H1 (cell line): ENCODE measurements at regions not wholly inside any gene's neighbourhood (a gene's known extent, or its start where the extent isn't known, plus 50 kb on each side); places are given as distances from the start of the nearest gene placed in this dataset.

Source experiments
- CTCF ChIA-PET: fragments of 300-600 bp; sonication (Branson Sonifier 250); formaldehyde crosslinking; loops from one replicate; lab custom pipeline; 2021; ENCODE audit not compliant: partially characterized antibody; lab: Charles Lee
- POLR2A ChIA-PET: fragments of 300-600 bp; sonication (Branson Sonifier 250); formaldehyde crosslinking; loops from one replicate; lab custom pipeline; 2021; ENCODE audit warnings: inconsistent platforms; ENCODE audit not compliant: partially characterized antibody; lab: Charles Lee
- DNase-seq, 2 experiments: peaks; one replicate each; pipeline versions ENCODE4 v3.0.0 to v3.0.0-alpha.2; 2010 to 2022; ENCODE audit warnings: low spot score in 2 of 2, low read depth in 1 of 2, mixed read lengths in 1 of 2
- FAIRE-seq: peaks from 2 replicates; lab custom pipeline; 2011; peaks lifted over from hg19 to GRCh38; lab: Jason Lieb, UNC
- H2AFZ ChIP-seq: 2 replicates; pipeline ENCODE4 v1.8.1; 2012; ENCODE audit warnings: low read length, inconsistent platforms
- H2AK5ac ChIP-seq: 2 replicates; pipeline ENCODE4 v1.6.1; 2013; ENCODE audit warnings: low read depth, low read length
- H2BK120ac ChIP-seq: replicated peaks from 2 replicates; pipeline ENCODE3; 2013; ENCODE audit warnings: low read depth, low read length, inconsistent platforms
- H2BK12ac ChIP-seq: 2 replicates; pipeline ENCODE4 v1.6.1; 2013; ENCODE audit warnings: low read depth, low read length
- H2BK15ac ChIP-seq: 2 replicates; pipeline ENCODE4 v1.6.1; 2013; ENCODE audit warnings: low read length
- H2BK20ac ChIP-seq: 2 replicates; pipeline ENCODE4 v1.6.1; 2013; ENCODE audit warnings: low read length
- H2BK5ac ChIP-seq: 2 replicates; pipeline ENCODE4 v1.6.1; 2013; ENCODE audit warnings: low read depth, low read length
- H3K14ac ChIP-seq: 2 replicates; pipeline ENCODE4 v1.6.1; 2013; ENCODE audit warnings: inconsistent platforms; ENCODE audit not compliant: insufficient read length
- H3K18ac ChIP-seq: 2 replicates; pipeline ENCODE4 v1.6.1; 2013; ENCODE audit warnings: low read length; ENCODE audit errors: extremely low read depth
- H3K23ac ChIP-seq: 2 replicates; pipeline ENCODE4 v1.6.1; 2013; ENCODE audit warnings: inconsistent platforms; ENCODE audit not compliant: insufficient read length
- H3K23me2 ChIP-seq: 2 replicates; pipeline ENCODE4 v1.6.1; 2013; ENCODE audit warnings: low read depth, low read length
- H3K27ac ChIP-seq: 2 replicates; pipeline ENCODE4 v1.6.1; 2011; ENCODE audit warnings: low read depth, low read length, inconsistent platforms
- H3K27me3 ChIP-seq, 4 experiments: replicated peaks in 1 of 4; 1 replicate in 1 of 4; 2 replicates in 3 of 4; pipeline versions ENCODE4 v1.6.1 to v1.8.1; 2011 to 2013; ENCODE audit warnings: low read length in 3 of 4, mild to moderate bottlenecking in 3 of 4, inconsistent platforms in 2 of 4, mixed read lengths in 2 of 4, moderate library complexity in 1 of 4; ENCODE audit not compliant: control insufficient read depth in 3 of 4, insufficient read depth in 3 of 4; ENCODE audit errors: extremely low read depth in 1 of 4
- H3K36me3 ChIP-seq, 4 experiments: 2 replicates each; pipeline versions ENCODE4 v1.6.1 to v1.8.1; 2011 to 2013; ENCODE audit warnings: mild to moderate bottlenecking in 4 of 4, low read length in 3 of 4, moderate library complexity in 2 of 4, control low read depth in 1 of 4, inconsistent platforms in 1 of 4; ENCODE audit not compliant: insufficient read depth in 4 of 4, control insufficient read depth in 2 of 4
- H3K4ac ChIP-seq: replicated peaks from 2 replicates; pipeline ENCODE3; 2013; ENCODE audit warnings: low read length, low read depth, mixed read lengths, inconsistent platforms; ENCODE audit not compliant: insufficient read length
- H3K4me1 ChIP-seq, 4 experiments: replicated peaks in 1 of 4; 1 replicate in 1 of 4; 2 replicates in 3 of 4; pipeline versions ENCODE4 v1.6.1 to v1.8.1; 2011 to 2013; ENCODE audit warnings: low read length in 3 of 4, inconsistent platforms in 2 of 4, mixed read lengths in 1 of 4; ENCODE audit not compliant: insufficient read depth in 4 of 4, control insufficient read depth in 3 of 4
- H3K4me2 ChIP-seq, 2 experiments: 2 replicates each; pipeline versions ENCODE4 v1.6.1 to v1.8.1; 2011 to 2013; ENCODE audit warnings: low read depth in 2 of 2, low read length in 2 of 2, control low read depth in 1 of 2, inconsistent platforms in 1 of 2, mild to moderate bottlenecking in 1 of 2; ENCODE audit not compliant: insufficient read depth in 1 of 2
- H3K4me3 ChIP-seq, 4 experiments: fragments of 200-600, 300-600 bp in 1 of 4; sonication (generic), shearing (Covaris generic), sonication (Bioruptor Twin) in 1 of 4; 2 replicates each; pipeline versions ENCODE4 v1.5.1 to v1.8.1; 2011 to 2016; ENCODE audit warnings: low read length in 4 of 4, low read depth in 3 of 4, control low read depth in 2 of 4, inconsistent platforms in 2 of 4, mild to moderate bottlenecking in 2 of 4, mixed read lengths in 1 of 4, moderate library complexity in 1 of 4; ENCODE audit not compliant: insufficient read depth in 2 of 4; ENCODE audit errors: extremely low read depth in 1 of 4
- H3K56ac ChIP-seq: replicated peaks from 2 replicates; pipeline ENCODE3; 2013; ENCODE audit warnings: low read depth, mild to moderate bottlenecking, mixed read lengths, low read length, inconsistent platforms; ENCODE audit not compliant: insufficient read length
- H3K79me1 ChIP-seq: 2 replicates; pipeline ENCODE4 v1.6.1; 2013; ENCODE audit warnings: low read depth, low read length, control low read depth
- H3K79me2 ChIP-seq, 2 experiments: 2 replicates each; pipeline versions ENCODE4 v1.6.1 to v1.8.1; 2012 to 2013; ENCODE audit warnings: low read length in 2 of 2, mild to moderate bottlenecking in 2 of 2, inconsistent platforms in 1 of 2; ENCODE audit not compliant: insufficient read depth in 2 of 2, control insufficient read depth in 1 of 2
- H3K9ac ChIP-seq, 4 experiments: replicated peaks in 1 of 4; 1 replicate in 1 of 4; 2 replicates in 3 of 4; pipeline versions ENCODE4 v1.6.1 to v1.8.1; 2011 to 2013; ENCODE audit warnings: low read depth in 3 of 4, low read length in 3 of 4, control low read depth in 2 of 4, mild to moderate bottlenecking in 2 of 4, moderate library complexity in 2 of 4, inconsistent platforms in 1 of 4; ENCODE audit errors: extremely low read depth in 1 of 4
- H3K9me3 ChIP-seq, 2 experiments: 2 replicates each; pipeline versions ENCODE4 v1.6.1 to v1.8.1; 2012 to 2013; ENCODE audit warnings: mild to moderate bottlenecking in 2 of 2, moderate library complexity in 2 of 2, control low read depth in 1 of 2, inconsistent platforms in 1 of 2, low read depth in 1 of 2, low read length in 1 of 2, mixed read lengths in 1 of 2; ENCODE audit not compliant: insufficient read depth in 2 of 2
- H4K20me1 ChIP-seq, 2 experiments: replicated peaks in 1 of 2; 2 replicates each; pipeline versions ENCODE3 to v1.8.1; 2011 to 2013; ENCODE audit warnings: inconsistent platforms in 2 of 2, low read length in 2 of 2, mild to moderate bottlenecking in 1 of 2; ENCODE audit not compliant: insufficient read depth in 2 of 2, control insufficient read depth in 1 of 2
- H4K5ac ChIP-seq: 2 replicates; pipeline ENCODE4 v1.6.1; 2013; ENCODE audit warnings: low read length, low read depth, mixed read lengths, inconsistent platforms; ENCODE audit not compliant: insufficient read length
- H4K8ac ChIP-seq: 2 replicates; pipeline ENCODE4 v1.8.0; 2013; ENCODE audit warnings: mild to moderate bottlenecking, moderate library complexity, low read length, inconsistent platforms; ENCODE audit not compliant: insufficient read depth; ENCODE audit errors: extremely low read depth
- H4K91ac ChIP-seq: replicated peaks from 2 replicates; pipeline ENCODE3; 2013; ENCODE audit warnings: low read length, mixed read lengths, inconsistent platforms; ENCODE audit not compliant: insufficient read length
- CHD1 ChIP-seq: IDR thresholded peaks from 2 replicates; pipeline ENCODE4 v1.6.1; 2012; ENCODE audit warnings: low read depth, low read length, improper control_type of control experiment
- GABPA ChIP-seq: IDR thresholded peaks from 2 replicates; pipeline ENCODE4 v1.6.1; 2011; ENCODE audit warnings: mild to moderate bottlenecking, low read length, moderate library complexity, borderline replicate concordance; ENCODE audit not compliant: insufficient read depth
- HDAC2 ChIP-seq, 2 experiments: fragments of 300-600 bp in 1 of 2; sonication (generic) in 1 of 2; IDR thresholded peaks; 2 replicates each; pipeline ENCODE4 v1.6.1; 2011 to 2012; ENCODE audit warnings: low read depth in 2 of 2, low read length in 2 of 2, mild to moderate bottlenecking in 2 of 2, moderate library complexity in 2 of 2, borderline replicate concordance in 1 of 2, inconsistent platforms in 1 of 2
- KDM5A ChIP-seq: fragments of 200-600 bp; IDR thresholded peaks from 2 replicates; pipeline ENCODE4 v1.7.1; 2012; ENCODE audit warnings: mild to moderate bottlenecking, low read length, inconsistent platforms, mixed read lengths
- MAFK ChIP-seq: IDR thresholded peaks from 2 replicates; pipeline ENCODE4 v1.6.1; 2012; ENCODE audit warnings: low read depth, mild to moderate bottlenecking, improper control_type of control experiment, low read length
- NANOG ChIP-seq: IDR thresholded peaks from 2 replicates; pipeline ENCODE4 v1.6.1; 2011; ENCODE audit warnings: low read length, low read depth, mild to moderate bottlenecking, inconsistent platforms; ENCODE audit not compliant: insufficient read depth, poor library complexity, severe bottlenecking
- NRF1 ChIP-seq: IDR thresholded peaks from 2 replicates; pipeline ENCODE4 v1.6.1; 2011; ENCODE audit warnings: mild to moderate bottlenecking, low read depth, low read length, improper control_type of control experiment
- PHF8 ChIP-seq: fragments of 200-600 bp; sonication (generic); conservative IDR thresholded peaks from 2 replicates; pipeline ENCODE4 v1.7.1; 2012; ENCODE audit warnings: low read depth, mild to moderate bottlenecking, inconsistent platforms, low read length, moderate library complexity
- TEAD4 ChIP-seq: IDR thresholded peaks from 2 replicates; pipeline ENCODE4 v1.6.1; 2012; ENCODE audit warnings: low read depth, low read length, inconsistent platforms, mixed read lengths
- WGBS, 2 experiments: shearing (Covaris generic) in 1 of 2; methylation state at CpG; one replicate each; pipeline versions ENCODE4 v1.1.6 to v1.1.7; 2013 to 2015; ENCODE audit warnings: low lambda C conversion rate in 2 of 2, mixed read lengths in 2 of 2, inconsistent platforms in 1 of 2, low coverage in 1 of 2, missing lambda C conversion rate in 1 of 2; ENCODE audit not compliant: insufficient replicate concordance in 2 of 2, insufficient coverage in 1 of 2, insufficient read length in 1 of 2; ENCODE audit errors: extremely low coverage in 1 of 2, missing lambda C conversion rate in 1 of 2; 5-methylcytosine and 5-hydroxymethylcytosine counted together
- TF ChIP-seq, protein P1 (sequence below): IDR thresholded peaks from 2 replicates; pipeline ENCODE4 v1.6.1; 2011; ENCODE audit warnings: low read depth, mild to moderate bottlenecking, low read length; ENCODE audit not compliant: insufficient read depth
- TF ChIP-seq, protein P2 (sequence below): IDR thresholded peaks from 2 replicates; pipeline ENCODE4 v1.6.1; 2012; ENCODE audit warnings: inconsistent platforms

DNA sequence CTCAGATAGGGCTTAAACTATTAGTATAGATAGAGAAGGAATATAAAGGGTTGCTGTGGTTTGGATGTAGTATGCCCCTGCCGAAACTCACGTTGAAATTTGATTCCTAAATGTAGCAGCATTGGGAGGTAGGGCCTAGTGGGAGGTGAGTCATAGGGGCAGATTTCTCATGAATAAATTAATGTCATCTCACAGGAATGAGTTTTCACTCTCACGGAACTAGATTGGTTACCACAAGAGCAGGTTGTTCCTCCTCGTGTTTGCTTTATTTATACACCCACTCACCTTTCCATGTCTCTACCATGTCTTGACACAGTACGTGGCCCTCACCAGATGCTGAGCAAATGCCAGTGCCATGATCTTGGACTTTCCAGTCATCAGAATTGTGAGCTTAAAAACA lies 218.2 kb downstream of the RBM43 start:
- H3K4me2 ChIP-seq, result no peak overlapping the region
- H4K8ac ChIP-seq, result no peak overlapping the region
- no peak overlapping the region for H2BK5ac ChIP-seq
- POLR2A ChIA-PET, result no interaction called here
- H3K79me2 ChIP-seq, result no peaks in the 10 kb centered on the region
- no peak overlapping the region for H3K23ac ChIP-seq
- no peak overlapping the region for H2BK20ac ChIP-seq
- H4K91ac ChIP-seq, result no peak overlapping the region
- no peaks in the 10 kb centered on the region for H3K36me3 ChIP-seq
- no peaks in the 10 kb centered on the region for H3K79me1 ChIP-seq
- H3K56ac ChIP-seq, result no peak overlapping the region
- DNase-seq (no peak), FAIRE-seq (no peak)
- no peak overlapping the region for H4K5ac ChIP-seq
- no peak overlapping the region for H3K4ac ChIP-seq
- CTCF ChIA-PET, result interaction anchor here (5.4 kb wide), 1 partner anchor 8 kb away, joined by 30 read pairs; no protein-coding TSS in a partner anchor
- H2BK120ac ChIP-seq, result no peak overlapping the region
- no peak overlapping the region for H2AK5ac ChIP-seq
- H3K23me2 ChIP-seq, result no peaks in the 10 kb centered on the region
- no peak overlapping the region for H3K4me3 ChIP-seq
- H2BK12ac ChIP-seq, result no peak overlapping the region; the same call in 1 of the 2 replicates
- H3K9ac ChIP-seq, result no peak overlapping the region
- no peaks in the 10 kb centered on the region for H4K20me1 ChIP-seq
- no peak for TF ChIP-seq TEAD4
- TF ChIP-seq, protein P1, sequence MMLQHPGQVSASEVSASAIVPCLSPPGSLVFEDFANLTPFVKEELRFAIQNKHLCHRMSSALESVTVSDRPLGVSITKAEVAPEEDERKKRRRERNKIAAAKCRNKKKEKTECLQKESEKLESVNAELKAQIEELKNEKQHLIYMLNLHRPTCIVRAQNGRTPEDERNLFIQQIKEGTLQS, result no peak
- no peak for TF ChIP-seq MAFK
- TF ChIP-seq NRF1, result no peak
- no peak for TF ChIP-seq KDM5A
- TF ChIP-seq, protein P2, sequence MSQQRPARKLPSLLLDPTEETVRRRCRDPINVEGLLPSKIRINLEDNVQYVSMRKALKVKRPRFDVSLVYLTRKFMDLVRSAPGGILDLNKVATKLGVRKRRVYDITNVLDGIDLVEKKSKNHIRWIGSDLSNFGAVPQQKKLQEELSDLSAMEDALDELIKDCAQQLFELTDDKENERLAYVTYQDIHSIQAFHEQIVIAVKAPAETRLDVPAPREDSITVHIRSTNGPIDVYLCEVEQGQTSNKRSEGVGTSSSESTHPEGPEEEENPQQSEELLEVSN, result no peak
- no peak for TF ChIP-seq HDAC2 (IDR thresholded peaks at IDR 0.05; ENCODE audit: borderline replicate concordance in 1 of 2, low read depth in 2 of 2, low read length in 2 of 2)
- no peak for TF ChIP-seq GABPA
- TF ChIP-seq PHF8, result no peak
- no peak for TF ChIP-seq NANOG
- TF ChIP-seq CHD1, result no peak
- no peak overlapping the region for H3K18ac ChIP-seq
- no peaks in the 10 kb centered on the region for H3K9me3 ChIP-seq
- 88% methylated on average over 5 of the region's 5 CpGs; no CpG with 5 or more reads in 1 of the 2 experiments for WGBS, 2 experiments
- H3K4me1 ChIP-seq, result 0 out of 7 replicates have a peak, but pooled peaks cover 0 to 2% (median 0%) of the 10 kb centered on the region in 4 experiments
- no peak overlapping the region; the same call in 1 of the 2 replicates for H2BK15ac ChIP-seq
- H3K27ac ChIP-seq, result no peak overlapping the region
- no peak overlapping the region for H2AFZ ChIP-seq
- no peak overlapping the region for H3K14ac ChIP-seq
- no peaks in the 10 kb centered on the region for H3K27me3 ChIP-seq
